Transverse colon (tissue), 4 donors: ENCODE measurements at regions not wholly inside any gene's neighbourhood (a gene's known extent, or its start where the extent isn't known, plus 50 kb on each side); places are given as distances from the start of the nearest gene placed in this dataset.

Experiments used
- DNase-seq: peaks from one replicate; pipeline ENCODE4 v3.0.0-alpha.2; 2019
- H3K27ac ChIP-seq, 4 donors: fragments of 200-600 bp; sonication (generic); 2 replicates each; pipeline ENCODE4 v1.5.1; 2016 to 2018; ENCODE audit warnings: inconsistent platforms in 4 of 4
- H3K27me3 ChIP-seq: fragments of 200-600 bp; sonication (generic); 2 replicates; pipeline ENCODE4 v1.5.1; 2017; ENCODE audit warnings: inconsistent platforms
- H3K36me3 ChIP-seq, 4 donors: fragments of 200-600 bp; sonication (generic); 2 replicates each; pipeline ENCODE4 v1.5.1; 2017 to 2019; ENCODE audit warnings: inconsistent platforms in 4 of 4
- H3K4me1 ChIP-seq, 4 donors: fragments of 200-600 bp; sonication (generic); 2 replicates each; pipeline ENCODE4 v1.5.1; 2017 to 2020; ENCODE audit warnings: inconsistent platforms in 4 of 4
- H3K4me3 ChIP-seq, 4 donors: fragments of 200-600 bp; sonication (generic); 1 replicate in 1 of 4; 2 replicates in 3 of 4; pipeline versions ENCODE4 v1.5.1 to v1.6.1; 2017 to 2019; ENCODE audit warnings: inconsistent platforms in 4 of 4
- H3K9me3 ChIP-seq, 2 donors: fragments of 200-600 bp; sonication (generic); 2 replicates each; pipeline ENCODE4 v1.5.1; 2017 to 2019; ENCODE audit warnings: inconsistent platforms in 2 of 2
- EP300 ChIP-seq: sonication (generic); formaldehyde crosslinking; IDR thresholded peaks from one replicate; pipeline ENCODE4 v1.6.1; 2017; ENCODE audit warnings: antibody characterized with exemption, low read depth
- POLR2A ChIP-seq: fragments of 450-650 bp; IDR thresholded peaks from one replicate; pipeline ENCODE4 v1.6.1; 2016; ENCODE audit warnings: antibody characterized with exemption, mild to moderate bottlenecking, moderate library complexity
- POLR2AphosphoS5 ChIP-seq, 3 donors: sonication (generic); formaldehyde crosslinking; IDR thresholded peaks; one replicate each; pipeline ENCODE4 v1.6.1; 2016; ENCODE audit warnings: antibody characterized with exemption in 3 of 3
- WGBS, 2 donors: methylation state at CpG; one replicate each; pipeline ENCODE4 v1.1.5; 2018; ENCODE audit warnings: low coverage in 1 of 2; 5-methylcytosine and 5-hydroxymethylcytosine counted together
- in situ Hi-C, 4 donors: fragments of 200-750 bp; cut with MboI; loops; one replicate each; pipeline versions ENCODE4 v1.15.0 to v1.15.1; 2017; ENCODE audit warnings: low sequenced_read_pairs in 3 of 4, low pct_ligation_motif_present in 1 of 4, low pct_unique_long_range_greater_than_20kb in 1 of 4
- intact Hi-C: fragments of 100-400 bp; cut with DNase I; formaldehyde crosslinking; loops from one replicate; pipeline ENCODE4 v1.15.1; 2023; ENCODE audit warnings: low total_unique reads
- TF ChIP-seq, protein P1 (sequence below), 5 experiments: fragments of 200-600 bp in 3 of 5; fragments of 450-650 bp in 2 of 5; sonication (generic) in 3 of 5; IDR thresholded peaks; 1 replicate in 2 of 5; 2 replicates in 3 of 5; pipeline ENCODE4 v1.5.1; 2016 to 2017; ENCODE audit warnings: antibody characterized with exemption in 5 of 5, inconsistent platforms in 3 of 5, mild to moderate bottlenecking in 2 of 5, moderate library complexity in 1 of 5

DNA sequence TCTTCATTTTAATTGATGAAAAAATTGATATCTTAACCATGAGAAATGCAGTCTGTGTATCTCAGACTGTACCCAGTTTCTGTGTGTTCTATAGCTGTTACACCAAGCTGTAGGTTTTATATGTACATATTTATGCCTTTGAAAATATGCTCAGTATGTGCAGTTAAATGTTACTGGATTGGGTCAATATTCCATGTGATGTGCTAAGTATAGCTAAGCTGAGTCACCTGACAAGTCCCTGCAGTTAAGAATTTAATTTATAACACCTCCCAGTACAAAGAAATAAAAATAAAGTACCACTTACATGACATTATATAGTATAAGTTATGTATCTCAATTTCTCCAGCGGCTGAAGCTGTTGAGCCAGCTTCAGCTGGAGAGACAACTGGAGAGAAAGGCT is 984.0 kb downstream of the GALC start:
- H3K27ac ChIP-seq = no peak overlapping the region
- intact Hi-C loops = no loop called here
- no peak for DNase-seq
- H3K27me3 ChIP-seq = no peaks in the 10 kb centered on the region
- no peaks in the 10 kb centered on the region for H3K36me3 ChIP-seq
- no peak for TF ChIP-seq EP300
- TF ChIP-seq POLR2AphosphoS5 (IDR thresholded peaks at IDR 0.05) = no peak
- 74 to 75% methylated on average over 1 of the region's 1 CpG for WGBS, 2 donors
- H3K4me3 ChIP-seq = no peak overlapping the region
- in situ Hi-C loops = no loop called here
- H3K9me3 ChIP-seq = peaks cover 0 to 11% of the 10 kb centered on the region in 2 donors
- H3K4me1 ChIP-seq = no peaks in the 10 kb centered on the region

DNA sequence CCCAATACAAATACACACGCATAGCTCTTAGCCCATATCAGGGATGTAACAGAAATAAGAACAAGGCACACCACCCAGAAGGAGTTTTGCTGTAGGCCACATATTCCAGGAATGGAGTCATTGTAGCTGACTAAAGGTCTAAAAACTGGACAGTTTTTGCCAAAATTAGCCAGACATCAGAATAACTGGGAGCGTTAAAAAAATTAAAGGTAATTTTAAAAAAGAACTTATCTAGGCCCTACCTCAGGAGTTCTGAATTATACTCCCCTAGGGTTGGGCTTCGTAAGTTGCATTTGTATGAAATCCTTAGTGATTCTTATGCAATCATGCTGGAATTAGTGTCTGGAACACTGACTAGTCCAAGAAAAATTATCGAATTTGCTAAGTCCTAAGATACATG is 987.7 kb downstream of the GALC start:
- WGBS, 2 donors = 44 to 54% methylated on average over 4 of the region's 4 CpGs
- in situ Hi-C loops (no loop called here), intact Hi-C loops (no loop called here)
- DNase-seq = no peak
- Histone ChIP-seq H3K27ac (no peak overlapping the region), H3K4me3 (no peak overlapping the region), H3K9me3 (peaks cover 0 to 11% of the 10 kb centered on the region in 2 donors), H3K36me3 (no peaks in the 10 kb centered on the region), H3K27me3 (no peaks in the 10 kb centered on the region), H3K4me1 (no peaks in the 10 kb centered on the region)
- TF ChIP-seq POLR2AphosphoS5 (IDR thresholded peaks at IDR 0.05) = no peak
- no peak for TF ChIP-seq EP300
- TF ChIP-seq POLR2A = no peak
- TF ChIP-seq, protein P1, sequence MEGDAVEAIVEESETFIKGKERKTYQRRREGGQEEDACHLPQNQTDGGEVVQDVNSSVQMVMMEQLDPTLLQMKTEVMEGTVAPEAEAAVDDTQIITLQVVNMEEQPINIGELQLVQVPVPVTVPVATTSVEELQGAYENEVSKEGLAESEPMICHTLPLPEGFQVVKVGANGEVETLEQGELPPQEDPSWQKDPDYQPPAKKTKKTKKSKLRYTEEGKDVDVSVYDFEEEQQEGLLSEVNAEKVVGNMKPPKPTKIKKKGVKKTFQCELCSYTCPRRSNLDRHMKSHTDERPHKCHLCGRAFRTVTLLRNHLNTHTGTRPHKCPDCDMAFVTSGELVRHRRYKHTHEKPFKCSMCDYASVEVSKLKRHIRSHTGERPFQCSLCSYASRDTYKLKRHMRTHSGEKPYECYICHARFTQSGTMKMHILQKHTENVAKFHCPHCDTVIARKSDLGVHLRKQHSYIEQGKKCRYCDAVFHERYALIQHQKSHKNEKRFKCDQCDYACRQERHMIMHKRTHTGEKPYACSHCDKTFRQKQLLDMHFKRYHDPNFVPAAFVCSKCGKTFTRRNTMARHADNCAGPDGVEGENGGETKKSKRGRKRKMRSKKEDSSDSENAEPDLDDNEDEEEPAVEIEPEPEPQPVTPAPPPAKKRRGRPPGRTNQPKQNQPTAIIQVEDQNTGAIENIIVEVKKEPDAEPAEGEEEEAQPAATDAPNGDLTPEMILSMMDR (IDR thresholded peaks at IDR 0.05) = no peak

DNA sequence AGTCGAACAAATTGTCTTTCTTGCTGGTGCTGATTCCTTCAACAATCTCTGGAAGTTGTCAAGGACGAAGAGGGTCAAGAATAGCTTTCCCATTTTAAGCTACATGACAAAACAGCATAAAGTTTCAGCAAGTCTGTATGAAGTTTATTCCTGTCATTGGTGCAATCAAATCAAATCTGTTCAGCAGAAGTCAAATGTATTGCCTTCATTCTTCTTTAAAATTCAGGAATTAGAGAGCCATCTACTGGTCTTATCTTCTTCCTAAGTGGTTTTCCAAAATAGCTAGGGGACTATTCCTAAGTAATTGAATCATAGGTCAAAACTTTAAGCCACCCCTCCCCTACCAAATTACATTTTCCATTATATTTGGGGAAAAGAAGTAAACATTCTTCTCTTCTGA is 990.2 kb downstream of the GALC start:
- WGBS, 2 donors = 48 to 62% methylated on average over 2 of the region's 2 CpGs
- Histone ChIP-seq H3K36me3 (no peaks in the 10 kb centered on the region), H3K9me3 (peaks cover 0 to 6% of the 10 kb centered on the region in 2 donors), H3K4me1 (no peaks in the 10 kb centered on the region), H3K4me3 (no peak overlapping the region), H3K27me3 (no peaks in the 10 kb centered on the region), H3K27ac (no peak overlapping the region)
- intact Hi-C loops = no loop called here
- in situ Hi-C loops = no loop called here
- TF ChIP-seq, protein P1 (IDR thresholded peaks at IDR 0.05) = no peak
- TF ChIP-seq POLR2AphosphoS5 (IDR thresholded peaks at IDR 0.05) (no peak), EP300 (no peak), POLR2A (no peak)
- no peak for DNase-seq

DNA sequence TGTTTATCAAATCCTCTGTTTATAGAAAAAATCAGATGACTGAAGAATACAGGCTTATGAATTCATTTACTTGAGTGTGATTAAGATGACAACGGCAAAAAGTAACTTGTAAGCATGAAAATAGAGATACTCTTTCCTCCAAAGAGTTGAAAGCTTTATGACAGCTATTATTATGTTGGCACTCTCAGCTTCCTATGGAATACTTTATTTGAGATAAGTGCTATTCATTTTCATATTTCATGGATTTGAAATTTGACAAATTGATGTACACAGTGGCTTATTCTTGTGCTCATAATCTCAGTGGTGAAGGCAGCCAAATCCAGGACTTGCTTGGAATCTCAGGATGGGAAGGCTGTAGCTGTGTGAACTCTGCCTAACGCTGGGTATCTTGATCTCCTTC is 991.6 kb downstream of the GALC start:
- Histone ChIP-seq H3K4me3 (no peak overlapping the region), H3K9me3 (no peaks in the 10 kb centered on the region), H3K27ac (no peak overlapping the region), H3K27me3 (no peaks in the 10 kb centered on the region), H3K4me1 (no peaks in the 10 kb centered on the region), H3K36me3 (no peaks in the 10 kb centered on the region)
- WGBS, 2 donors = 50 to 65% methylated on average over 1 to 2 of the region's 2 CpGs
- in situ Hi-C loops = no loop called here
- TF ChIP-seq POLR2AphosphoS5 (IDR thresholded peaks at IDR 0.05) = no peak
- TF ChIP-seq, protein P1 (IDR thresholded peaks at IDR 0.05) = no peak
- no peak for TF ChIP-seq POLR2A
- no peak for TF ChIP-seq EP300
- intact Hi-C loops = no loop called here
- DNase-seq = no peak

DNA sequence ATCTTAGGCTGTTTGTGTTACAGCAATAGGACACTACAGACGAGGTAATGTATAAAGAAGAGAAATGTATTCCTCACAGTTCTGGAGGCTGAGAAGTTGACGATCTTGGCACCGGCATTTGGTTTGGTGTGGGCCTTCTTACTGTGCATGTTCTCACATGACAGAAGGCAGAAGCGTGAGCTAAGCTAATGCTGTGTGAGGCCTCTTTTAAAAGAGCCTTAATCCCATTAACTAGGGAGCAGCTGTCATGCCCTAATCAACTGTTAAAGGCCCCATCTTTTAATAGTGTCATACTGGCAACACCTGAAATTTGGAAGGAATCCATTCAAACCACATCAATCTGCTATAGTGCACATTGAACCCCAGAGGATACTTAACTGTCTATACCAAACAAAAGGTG is 992.9 kb downstream of the GALC start:
- 76 to 83% methylated on average over 2 to 4 of the region's 4 CpGs for WGBS, 2 donors
- H3K27ac ChIP-seq = no peak overlapping the region
- no peaks in the 10 kb centered on the region for H3K36me3 ChIP-seq
- H3K4me1 ChIP-seq = no peaks in the 10 kb centered on the region
- no peak overlapping the region for H3K4me3 ChIP-seq
- H3K27me3 ChIP-seq = no peaks in the 10 kb centered on the region
- DNase-seq = no peak
- TF ChIP-seq, protein P1 (IDR thresholded peaks at IDR 0.05) = no peak
- no peak for TF ChIP-seq POLR2A
- TF ChIP-seq EP300 = no peak
- TF ChIP-seq POLR2AphosphoS5 (IDR thresholded peaks at IDR 0.05) = no peak
- H3K9me3 ChIP-seq = no peaks in the 10 kb centered on the region
- intact Hi-C loops (no loop called here), in situ Hi-C loops (no loop called here)
